Transverse colon (tissue), 4 donors: ENCODE measurements at regions not wholly inside any gene's neighbourhood (a gene's known extent, or its start where the extent isn't known, plus 50 kb on each side); places are given as distances from the start of the nearest gene placed in this dataset.

Experiments
- DNase-seq: peaks from one replicate; pipeline ENCODE4 v3.0.0-alpha.2; 2019
- H3K27ac ChIP-seq, 4 donors: fragments of 200-600 bp; sonication (generic); 2 replicates each; pipeline ENCODE4 v1.5.1; 2016 to 2018; ENCODE audit warnings: inconsistent platforms in 4 of 4
- H3K27me3 ChIP-seq: fragments of 200-600 bp; sonication (generic); 2 replicates; pipeline ENCODE4 v1.5.1; 2017; ENCODE audit warnings: inconsistent platforms
- H3K36me3 ChIP-seq, 4 donors: fragments of 200-600 bp; sonication (generic); 2 replicates each; pipeline ENCODE4 v1.5.1; 2017 to 2019; ENCODE audit warnings: inconsistent platforms in 4 of 4
- H3K4me1 ChIP-seq, 4 donors: fragments of 200-600 bp; sonication (generic); 2 replicates each; pipeline ENCODE4 v1.5.1; 2017 to 2020; ENCODE audit warnings: inconsistent platforms in 4 of 4
- H3K4me3 ChIP-seq, 4 donors: fragments of 200-600 bp; sonication (generic); 1 replicate in 1 of 4; 2 replicates in 3 of 4; pipeline versions ENCODE4 v1.5.1 to v1.6.1; 2017 to 2019; ENCODE audit warnings: inconsistent platforms in 4 of 4
- H3K9me3 ChIP-seq, 2 donors: fragments of 200-600 bp; sonication (generic); 2 replicates each; pipeline ENCODE4 v1.5.1; 2017 to 2019; ENCODE audit warnings: inconsistent platforms in 2 of 2
- CTCF ChIP-seq, 5 experiments: fragments of 200-600 bp in 3 of 5; fragments of 450-650 bp in 2 of 5; sonication (generic) in 3 of 5; IDR thresholded peaks; 1 replicate in 2 of 5; 2 replicates in 3 of 5; pipeline ENCODE4 v1.5.1; 2016 to 2017; ENCODE audit warnings: antibody characterized with exemption in 5 of 5, inconsistent platforms in 3 of 5, mild to moderate bottlenecking in 2 of 5, moderate library complexity in 1 of 5
- EP300 ChIP-seq: sonication (generic); formaldehyde crosslinking; IDR thresholded peaks from one replicate; pipeline ENCODE4 v1.6.1; 2017; ENCODE audit warnings: antibody characterized with exemption, low read depth
- POLR2A ChIP-seq: fragments of 450-650 bp; IDR thresholded peaks from one replicate; pipeline ENCODE4 v1.6.1; 2016; ENCODE audit warnings: antibody characterized with exemption, mild to moderate bottlenecking, moderate library complexity
- POLR2AphosphoS5 ChIP-seq, 3 donors: sonication (generic); formaldehyde crosslinking; IDR thresholded peaks; one replicate each; pipeline ENCODE4 v1.6.1; 2016; ENCODE audit warnings: antibody characterized with exemption in 3 of 3
- WGBS, 2 donors: methylation state at CpG; one replicate each; pipeline ENCODE4 v1.1.5; 2018; ENCODE audit warnings: low coverage in 1 of 2; 5-methylcytosine and 5-hydroxymethylcytosine counted together
- in situ Hi-C, 4 donors: fragments of 200-750 bp; cut with MboI; loops; one replicate each; pipeline versions ENCODE4 v1.15.0 to v1.15.1; 2017; ENCODE audit warnings: low sequenced_read_pairs in 3 of 4, low pct_ligation_motif_present in 1 of 4, low pct_unique_long_range_greater_than_20kb in 1 of 4
- intact Hi-C: fragments of 100-400 bp; cut with DNase I; formaldehyde crosslinking; loops from one replicate; pipeline ENCODE4 v1.15.1; 2023; ENCODE audit warnings: low total_unique reads

GRCh38 chr4:43550981-43551627 is 658.6 kb downstream of the GRXCR1 start:
- Histone ChIP-seq H3K27ac (no peak overlapping the region), H3K4me1 (no peaks in the 10 kb centered on the region), H3K36me3 (no peaks in the 10 kb centered on the region), H3K9me3 (peaks cover 0 to 12% of the 10 kb centered on the region in 2 donors), H3K27me3 (no peaks in the 10 kb centered on the region), H3K4me3 (no peak overlapping the region)
- in situ Hi-C loops: no loop called here
- intact Hi-C loops: no loop called here
- 90% methylated on average over 2 to 24 of the region's 24 CpGs for WGBS, 2 donors
- no peak for DNase-seq
- TF ChIP-seq EP300: no peak
- TF ChIP-seq POLR2A: no peak
- no peak for TF ChIP-seq POLR2AphosphoS5 (IDR thresholded peaks at IDR 0.05)
- TF ChIP-seq CTCF (IDR thresholded peaks at IDR 0.05): no peak

- Histone ChIP-seq H3K4me1 (no peaks in the 10 kb centered on the region), H3K36me3 (no peaks in the 10 kb centered on the region), H3K9me3 (peaks cover 3 to 16% of the 10 kb centered on the region in 2 donors), H3K27me3 (no peaks in the 10 kb centered on the region), H3K27ac (no peak overlapping the region), H3K4me3 (no peak overlapping the region)
- in situ Hi-C loops: no loop called here
- intact Hi-C loops: no loop called here
- no peak for DNase-seq
- WGBS, 2 donors: 67 to 100% methylated on average over 1 of the region's 1 CpG
- no peak for TF ChIP-seq POLR2AphosphoS5 (IDR thresholded peaks at IDR 0.05)
- TF ChIP-seq CTCF (IDR thresholded peaks at IDR 0.05): no peak
- TF ChIP-seq EP300: no peak
- TF ChIP-seq POLR2A: no peak
These were observed 663.7 kb downstream of the GRXCR1 start for GRCh38 chr4:43556262-43556661.

GRCh38 chr4:43560047-43560446 is 667.5 kb downstream of the GRXCR1 start:
- intact Hi-C loops: no loop called here
- TF ChIP-seq POLR2AphosphoS5 (IDR thresholded peaks at IDR 0.05) (no peak), CTCF (IDR thresholded peaks at IDR 0.05) (no peak), POLR2A (no peak), EP300 (no peak)
- 90% methylated on average over 1 of the region's 1 CpG; no CpG with 5 or more reads in 1 of the 2 donors for WGBS, 2 donors

GRCh38 chr4:43564107-43564506 is 671.6 kb downstream of the GRXCR1 start:
- intact Hi-C loops: no loop called here
- no peak for DNase-seq
- H3K27ac ChIP-seq: no peak overlapping the region
- TF ChIP-seq CTCF (IDR thresholded peaks at IDR 0.05) (no peak), POLR2A (no peak), POLR2AphosphoS5 (IDR thresholded peaks at IDR 0.05) (no peak), EP300 (no peak)
- no peaks in the 10 kb centered on the region for H3K4me1 ChIP-seq
- WGBS, 2 donors: 40 to 49% methylated on average over 1 of the region's 1 CpG
- H3K36me3 ChIP-seq: no peaks in the 10 kb centered on the region
- no peaks in the 10 kb centered on the region for H3K27me3 ChIP-seq
- peaks cover 0 to 5% of the 10 kb centered on the region in 2 donors for H3K9me3 ChIP-seq
- H3K4me3 ChIP-seq: no peak overlapping the region
- in situ Hi-C loops: no loop called here

More at GRCh38 chr4:43560047-43560446, 667.5 kb downstream of the GRXCR1 start:
- no peaks in the 10 kb centered on the region for H3K4me1 ChIP-seq
- no peaks in the 10 kb centered on the region for H3K36me3 ChIP-seq
- H3K9me3 ChIP-seq: peaks cover 3 to 10% of the 10 kb centered on the region in 2 donors
- DNase-seq: no peak
- H3K27ac ChIP-seq: no peak overlapping the region
- no peaks in the 10 kb centered on the region for H3K27me3 ChIP-seq
- in situ Hi-C loops: no loop called here
- no peak overlapping the region for H3K4me3 ChIP-seq
